WERI-Rb-1 (cell line): ENCODE measurements at regions not wholly inside any gene's neighbourhood (a gene's known extent, or its start where the extent isn't known, plus 50 kb on each side); places are given as distances from the start of the nearest gene placed in this dataset.

Experiments
- DNase-seq: peaks from one replicate; pipeline ENCODE4 v3.0.0-alpha.2; 2020
- H3K27ac ChIP-seq: fragments of 250-450 bp; sonication (Bioruptor Pico); 2 replicates; pipeline ENCODE4 v1.5.1; 2020; ENCODE audit warnings: mild to moderate bottlenecking, moderate library complexity
- H3K27me3 ChIP-seq: fragments of 250-450 bp; sonication (Bioruptor Pico); 2 replicates; pipeline ENCODE4 v1.5.1; 2021; ENCODE audit warnings: mild to moderate bottlenecking, low read depth, moderate library complexity; ENCODE audit not compliant: insufficient read depth, severe bottlenecking
- H3K36me3 ChIP-seq: fragments of 250-450 bp; sonication (Bioruptor Pico); 2 replicates; pipeline ENCODE4 v1.5.1; 2020; ENCODE audit warnings: mild to moderate bottlenecking, moderate library complexity
- H3K4me3 ChIP-seq: 2 replicates; pipeline ENCODE4 v1.5.1; 2011; ENCODE audit warnings: low read depth, mild to moderate bottlenecking, control low read depth, low read length
- H3K9me3 ChIP-seq: fragments of 250-450 bp; sonication (Bioruptor Pico); 2 replicates; pipeline ENCODE4 v1.5.1; 2021; ENCODE audit warnings: mild to moderate bottlenecking, moderate library complexity; ENCODE audit not compliant: severe bottlenecking
- CTCF ChIP-seq: IDR thresholded peaks from 2 replicates; pipeline ENCODE4 v1.5.1; 2011; ENCODE audit warnings: low read depth, mild to moderate bottlenecking, control low read depth, inconsistent platforms, low read length

GRCh38 chr10:107728807-107729206 lies 564.3 kb upstream of the SORCS1 start:
- Histone ChIP-seq H3K27me3 (no peaks in the 10 kb centered on the region), H3K27ac (no peak overlapping the region), H3K36me3 (no peaks in the 10 kb centered on the region), H3K4me3 (no peak overlapping the region), H3K9me3 (no peaks in the 10 kb centered on the region)
- no peak for TF ChIP-seq CTCF
- no peak for DNase-seq

GRCh38 chr10:107727767-107728317 lies 563.3 kb upstream of the SORCS1 start:
- Histone ChIP-seq H3K27me3 (no peaks in the 10 kb centered on the region), H3K4me3 (no peak overlapping the region), H3K27ac (no peak overlapping the region), H3K9me3 (no peaks in the 10 kb centered on the region), H3K36me3 (no peaks in the 10 kb centered on the region)
- DNase-seq = no peak
- no peak for TF ChIP-seq CTCF

DNA sequence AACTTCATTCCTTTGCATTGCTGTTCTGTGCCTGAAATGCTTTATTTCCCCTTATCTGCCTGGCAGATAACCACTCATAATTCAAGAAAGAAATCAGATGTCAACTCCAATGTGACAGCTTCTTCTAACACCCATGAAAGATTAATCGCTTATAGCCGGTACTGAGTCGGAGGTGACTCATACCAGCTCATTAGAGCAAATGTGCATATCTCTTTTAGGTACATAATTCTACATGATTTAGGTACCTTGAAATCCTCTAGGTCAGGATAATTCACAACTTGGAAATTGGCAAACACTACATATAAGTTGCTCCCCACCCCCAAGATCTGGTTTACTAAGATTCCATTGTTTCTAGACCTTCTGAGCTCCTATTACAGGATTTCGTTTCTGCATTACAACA lies 554.4 kb upstream of the SORCS1 start:
- Histone ChIP-seq H3K4me3 (no peak overlapping the region), H3K27ac (no peak overlapping the region), H3K27me3 (no peaks in the 10 kb centered on the region), H3K36me3 (no peaks in the 10 kb centered on the region), H3K9me3 (no peaks in the 10 kb centered on the region)
- no peak for TF ChIP-seq CTCF
- no peak for DNase-seq

DNA sequence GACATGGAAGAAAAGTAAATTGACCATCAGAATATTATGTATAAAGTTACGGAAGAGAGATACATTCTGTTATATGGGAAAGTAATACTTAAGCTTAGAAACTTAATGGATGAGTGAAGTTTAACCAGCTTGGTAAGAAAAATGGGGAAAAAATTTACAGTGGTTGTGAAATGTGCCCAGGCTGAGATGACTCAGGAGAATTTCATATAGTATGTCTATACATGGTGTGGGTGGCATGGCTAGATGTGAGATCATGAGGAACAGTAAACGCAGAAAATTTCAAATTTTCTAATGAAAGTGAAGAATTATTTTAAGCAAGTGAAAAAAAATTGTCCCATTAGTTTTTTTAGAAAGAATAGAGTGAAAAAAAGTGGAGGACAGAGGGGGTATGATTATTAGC lies 552.5 kb upstream of the SORCS1 start:
- no peak overlapping the region for H3K27ac ChIP-seq
- no peak for TF ChIP-seq CTCF
- no peaks in the 10 kb centered on the region for H3K27me3 ChIP-seq
- no peaks in the 10 kb centered on the region for H3K9me3 ChIP-seq
- no peak for DNase-seq
- no peak overlapping the region for H3K4me3 ChIP-seq
- no peaks in the 10 kb centered on the region for H3K36me3 ChIP-seq

DNA sequence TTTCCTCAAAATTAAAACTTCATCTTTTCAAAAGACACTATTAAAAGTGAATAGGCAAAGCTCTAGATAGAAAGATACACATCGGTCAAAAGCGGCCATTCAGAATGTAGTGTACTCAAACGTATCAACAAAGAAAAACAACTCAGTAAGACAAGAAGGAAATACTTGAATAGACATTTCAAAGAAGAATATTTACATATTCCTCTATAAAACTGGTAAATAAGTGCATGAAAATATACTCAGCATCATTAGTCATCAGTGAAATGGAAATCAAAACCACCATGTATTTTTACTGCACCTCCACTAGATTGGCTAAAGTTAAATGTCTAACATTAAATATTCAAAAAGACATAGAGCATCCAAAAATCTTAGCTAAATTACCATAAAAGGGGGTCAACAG lies 551.1 kb upstream of the SORCS1 start:
- H3K9me3 ChIP-seq = no peaks in the 10 kb centered on the region
- no peak overlapping the region for H3K4me3 ChIP-seq
- no peak for TF ChIP-seq CTCF
- no peak overlapping the region for H3K27ac ChIP-seq
- DNase-seq = no peak
- H3K36me3 ChIP-seq = no peaks in the 10 kb centered on the region
- H3K27me3 ChIP-seq = no peaks in the 10 kb centered on the region

GRCh38 chr10:107708981-107709380 lies 544.5 kb upstream of the SORCS1 start:
- DNase-seq = no peak
- TF ChIP-seq CTCF = no peak
- Histone ChIP-seq H3K27ac (no peak overlapping the region), H3K36me3 (no peaks in the 10 kb centered on the region), H3K4me3 (no peak overlapping the region), H3K27me3 (no peaks in the 10 kb centered on the region), H3K9me3 (no peaks in the 10 kb centered on the region)
